ENCODE measurements at regions not wholly inside any gene's neighbourhood (a gene's known extent, or its start where the extent isn't known, plus 50 kb on each side); places are given as distances from the start of the nearest gene placed in this dataset.
"Not testable (repeated sequence)": the region's sequence is repeated elsewhere in the genome, so short reads cannot be mapped to it uniquely, and the experiment has no call there.

GRCh38 chr5:113766827-113767226 is 253.3 kb downstream of the YTHDC2 start:
- TF ChIP-seq CTCF (IDR thresholded peaks at IDR 0.05); ZFX (IDR thresholded peaks at IDR 0.05; ENCODE audit: borderline replicate concordance): not testable (repeated sequence)
